GM19328 (cell line): ENCODE measurements at regions not wholly inside any gene's neighbourhood (a gene's known extent, or its start where the extent isn't known, plus 50 kb on each side); places are given as distances from the start of the nearest gene placed in this dataset.
"Not testable (repeated sequence)": the region's sequence is repeated elsewhere in the genome, so short reads cannot be mapped to it uniquely, and the experiment has no call there.

Experiments used
- ATAC-seq: cut with Tn5 transposase; IDR thresholded peaks from one replicate; pipeline ENCODE4 v1.9.1; 2021; ENCODE audit warnings: mild to moderate bottlenecking, moderate library complexity; ENCODE audit not compliant: unreplicated experiment

DNA sequence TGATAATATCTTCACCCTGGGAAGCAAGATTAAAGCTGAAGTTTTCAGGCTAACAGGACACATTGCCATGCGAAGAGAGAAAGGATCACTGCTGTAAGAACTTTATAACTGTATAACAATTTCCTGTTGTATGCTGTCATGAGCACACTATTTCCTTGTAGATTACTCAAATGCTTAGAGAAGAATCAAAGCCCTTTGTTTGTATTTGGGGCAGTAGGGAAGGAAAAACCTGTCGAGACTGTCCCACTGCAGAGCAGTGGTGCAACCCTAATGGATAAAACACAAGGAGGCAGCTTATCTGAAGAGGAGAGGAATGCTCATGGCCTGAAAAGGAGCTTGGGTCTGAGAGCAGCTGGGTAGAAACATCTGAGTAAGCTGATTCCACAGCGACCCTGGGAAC is 327.7 kb upstream of the NPSR1 start:
- no peak for ATAC-seq

DNA sequence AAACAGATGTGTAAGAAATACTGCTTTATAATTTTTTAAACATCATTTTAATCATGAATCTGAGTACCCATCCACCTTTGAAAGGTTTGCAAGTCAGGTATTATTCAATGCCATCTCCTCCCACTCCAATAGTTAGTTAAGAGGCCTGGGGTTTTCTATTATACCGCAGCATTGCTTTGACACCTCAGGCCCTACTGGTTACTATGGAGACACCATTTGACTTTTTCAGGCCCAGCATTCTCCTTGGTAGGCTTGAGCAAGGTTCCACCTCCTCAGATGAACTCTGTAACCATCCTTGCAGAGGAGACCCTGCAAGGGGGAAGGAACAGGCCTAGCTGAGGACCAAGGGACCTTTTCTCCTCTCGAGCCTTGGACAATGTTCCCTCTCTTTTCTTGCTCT is 326.9 kb upstream of the NPSR1 start:
- no peak for ATAC-seq

DNA sequence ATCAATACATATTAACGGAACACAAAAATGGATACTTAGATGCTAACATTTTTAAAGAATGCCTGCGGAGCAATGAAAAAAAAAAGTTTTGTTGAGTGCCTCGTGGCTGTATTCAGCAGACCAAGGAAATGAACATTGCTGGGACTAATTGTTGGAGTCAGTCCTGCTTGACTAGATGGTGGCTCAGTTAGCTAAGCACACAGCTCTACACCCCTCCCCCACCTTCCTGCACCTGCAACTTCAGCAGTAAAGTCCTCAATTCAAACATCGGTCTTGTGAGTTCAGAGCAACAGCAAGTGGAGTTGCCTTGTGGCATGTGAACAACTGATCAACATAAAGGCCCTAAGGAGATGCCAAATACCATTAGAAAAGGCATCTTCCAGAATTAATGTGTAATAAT is 326.0 kb upstream of the NPSR1 start:
- no peak for ATAC-seq

DNA sequence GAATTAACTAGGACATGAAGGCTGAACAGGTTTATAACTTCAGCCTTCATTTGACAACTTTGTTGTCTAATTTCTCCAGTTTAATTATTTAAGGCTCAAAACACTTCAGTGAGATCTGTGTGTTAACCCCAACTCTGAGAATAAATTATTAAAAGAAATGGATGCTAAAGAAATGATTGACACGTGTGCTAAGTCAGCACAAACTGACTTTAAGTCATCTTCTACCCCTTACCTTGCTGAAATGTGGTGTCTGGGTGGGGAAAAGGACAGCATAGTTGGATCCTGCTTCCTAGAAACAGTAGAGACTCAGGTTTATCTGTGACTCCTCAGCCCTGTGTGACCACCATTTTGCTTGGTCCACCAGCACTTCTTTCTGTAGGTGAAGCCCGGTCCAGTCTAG is 324.8 kb upstream of the NPSR1 start:
- no peak for ATAC-seq

DNA sequence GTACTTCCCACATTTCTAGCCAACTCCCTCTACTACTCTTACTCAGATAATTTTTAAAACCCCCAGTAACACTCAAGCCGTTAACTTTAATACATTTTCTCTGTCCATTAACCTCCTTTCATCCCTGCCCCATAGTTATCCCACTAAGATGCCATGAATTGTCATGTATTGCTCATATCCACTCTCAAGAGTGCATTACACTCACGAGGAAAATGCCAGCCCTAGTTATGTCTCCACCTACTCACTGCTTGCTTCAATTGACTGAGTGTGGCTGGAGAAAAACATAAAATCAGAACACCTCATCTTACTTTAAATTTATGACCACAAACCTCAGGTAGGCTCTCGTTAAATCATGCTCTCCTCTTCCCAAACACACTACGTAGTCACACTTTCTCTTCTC is 324.1 kb upstream of the NPSR1 start:
- no peak for ATAC-seq

DNA sequence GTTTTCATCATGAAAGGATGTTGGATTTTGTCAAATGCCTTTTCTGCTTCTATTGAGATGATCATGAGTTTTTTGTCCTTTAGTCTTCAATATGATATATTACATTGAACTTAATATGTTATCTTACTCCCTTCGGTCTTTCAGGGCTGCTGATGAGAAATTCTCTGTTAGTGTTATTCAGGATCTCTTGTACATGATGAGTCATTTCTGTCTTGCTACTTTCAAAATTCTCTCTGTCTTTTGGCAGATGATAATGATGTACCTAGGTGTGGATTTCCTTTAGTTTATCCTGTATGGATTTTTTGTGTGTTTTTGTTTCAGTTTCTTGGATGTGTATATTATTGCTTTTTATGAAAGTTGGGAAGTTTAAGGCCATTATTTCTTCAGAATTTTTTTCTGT is 320.9 kb upstream of the NPSR1 start:
- no peak for ATAC-seq

DNA sequence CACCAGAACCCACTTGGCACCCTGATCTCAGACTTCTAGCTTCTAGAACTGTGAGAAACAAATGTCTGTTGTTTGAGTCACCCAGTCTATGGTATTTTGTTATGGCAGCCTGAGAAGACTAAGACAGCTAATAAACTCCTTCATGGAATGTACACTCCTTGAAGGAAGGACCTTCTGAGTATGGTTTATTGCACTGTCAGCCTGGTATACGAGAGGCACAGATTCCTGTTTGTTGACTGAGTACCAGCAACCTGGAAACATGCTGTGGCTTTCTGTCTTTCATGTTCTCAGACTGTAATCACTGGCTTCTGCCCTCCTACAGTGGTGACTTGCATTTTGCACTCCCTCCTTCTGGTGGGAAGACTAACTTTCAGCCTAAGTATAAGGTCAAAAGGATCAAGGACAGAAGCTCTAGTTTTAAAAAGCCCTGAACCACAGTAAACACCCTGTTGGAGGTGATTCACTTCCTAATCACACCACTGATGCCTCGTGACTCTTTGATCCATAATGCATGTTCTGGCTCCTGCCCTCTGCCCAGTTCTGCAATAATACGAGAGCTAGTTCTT is 319.0 kb upstream of the NPSR1 start:
- ATAC-seq, result no peak

DNA sequence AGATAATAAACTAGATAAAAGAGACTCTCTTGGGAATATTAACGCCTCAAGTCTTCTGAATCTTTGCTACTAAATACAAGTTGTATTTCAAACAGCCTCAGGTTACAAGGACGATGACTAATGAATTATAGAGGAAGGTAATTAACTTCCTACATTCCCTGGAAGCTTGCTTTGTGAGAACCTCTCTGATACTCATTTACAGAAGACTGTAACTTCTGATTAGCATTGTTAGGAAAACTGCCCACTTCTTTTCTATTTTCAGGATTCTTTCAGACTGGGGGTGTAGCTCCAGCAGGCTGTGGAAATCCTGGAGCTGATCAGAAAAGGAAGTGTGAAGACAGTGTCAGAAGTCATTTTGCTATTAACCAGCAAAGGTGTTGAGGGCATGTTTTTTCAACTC is 316.7 kb upstream of the NPSR1 start:
- ATAC-seq, result no peak

DNA sequence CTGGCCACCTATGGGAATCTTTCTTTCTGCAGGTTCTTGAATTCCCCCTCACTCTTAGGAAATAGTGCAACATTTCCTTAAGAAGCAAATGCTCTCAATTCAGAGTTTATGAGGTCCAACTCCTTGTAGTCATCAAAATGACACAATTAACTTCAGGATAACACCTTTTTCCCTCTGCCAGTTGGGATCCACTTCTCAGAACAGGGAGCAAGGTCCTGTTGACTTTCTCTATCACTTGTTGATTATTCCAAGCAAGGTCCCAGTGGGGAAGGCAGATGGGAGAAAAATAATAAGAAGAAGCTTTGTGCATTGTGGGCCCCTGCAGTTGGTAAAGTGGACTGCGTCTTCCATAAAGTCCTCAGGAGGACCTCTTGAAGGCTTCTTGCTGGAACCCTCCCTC is 315.6 kb upstream of the NPSR1 start:
- no peak for ATAC-seq

DNA sequence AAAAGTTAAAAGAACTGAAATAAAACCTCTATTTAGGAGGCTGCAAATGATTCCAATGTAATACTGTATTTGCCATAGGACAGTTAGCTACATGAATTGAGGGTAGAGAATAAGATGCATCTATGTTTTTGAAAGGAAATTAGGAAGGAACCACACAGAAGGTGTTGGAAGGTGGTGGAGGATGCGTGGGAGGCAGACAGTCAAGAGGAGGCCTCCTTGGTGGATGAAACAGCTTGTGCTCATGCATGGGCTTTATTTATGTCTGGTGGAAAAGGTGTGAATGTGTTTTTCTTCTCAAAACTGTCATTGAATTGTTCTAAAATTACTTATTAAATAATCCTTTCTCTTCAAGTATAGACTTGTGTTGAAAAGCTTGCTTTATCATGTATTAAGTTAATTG is 314.4 kb upstream of the NPSR1 start:
- ATAC-seq, result no peak

DNA sequence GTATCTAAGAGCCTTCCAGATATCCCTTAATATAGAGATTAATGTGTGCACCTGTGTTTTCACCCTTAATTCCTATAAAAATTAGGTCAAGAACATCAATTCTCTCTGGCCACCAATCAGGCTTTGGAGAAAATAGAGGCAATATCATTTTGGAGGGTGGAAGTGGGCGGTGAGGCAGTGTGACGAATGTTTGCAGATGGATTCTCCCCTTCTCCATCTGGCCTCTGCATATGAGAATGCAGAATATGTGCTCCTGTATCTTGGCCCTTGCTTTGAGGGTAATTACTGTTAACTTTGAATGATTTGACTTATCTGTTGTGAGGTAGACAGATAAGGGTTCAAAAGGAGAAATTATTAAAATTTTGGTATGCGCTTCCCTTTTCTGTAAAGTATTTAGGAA is 304.0 kb upstream of the NPSR1 start:
- ATAC-seq, result no peak

DNA sequence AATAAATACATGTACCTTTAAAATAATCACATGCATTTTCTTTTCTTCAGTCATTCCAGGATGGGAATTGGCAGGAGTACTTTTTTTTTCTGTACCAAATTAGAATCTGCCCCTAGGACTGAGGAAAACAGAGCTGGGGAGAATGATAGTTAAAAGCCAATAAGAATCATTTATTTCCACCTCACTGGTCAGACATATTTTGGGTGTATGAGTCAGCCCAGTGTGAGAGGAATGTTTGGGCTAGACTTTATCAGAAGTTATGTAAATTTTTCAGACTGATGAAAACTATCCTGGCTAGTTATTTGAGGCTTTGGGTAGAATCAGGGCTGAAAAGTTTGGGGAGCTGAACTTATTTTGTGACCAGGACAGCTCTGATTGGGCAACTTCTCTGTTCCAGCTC is 303.1 kb upstream of the NPSR1 start:
- ATAC-seq, result no peak

DNA sequence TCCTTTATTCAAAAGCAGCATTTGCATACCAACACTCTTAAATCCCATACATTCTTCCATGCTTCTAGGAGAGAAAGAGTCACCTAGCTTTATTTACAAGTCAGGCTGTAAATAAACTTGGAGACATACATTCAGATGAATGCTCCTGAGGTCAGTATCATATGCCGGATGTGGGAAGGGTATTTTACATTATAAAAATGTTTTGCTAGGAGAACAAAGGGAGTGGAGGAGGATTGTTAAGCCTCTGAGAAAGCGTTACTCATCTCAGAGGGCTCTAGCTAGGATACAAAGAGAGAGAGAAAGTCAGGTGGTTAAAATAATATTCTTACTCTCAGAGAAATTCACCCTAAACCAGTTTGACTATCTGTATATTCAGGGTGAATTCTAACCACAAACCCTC is 300.9 kb upstream of the NPSR1 start:
- no peak for ATAC-seq

DNA sequence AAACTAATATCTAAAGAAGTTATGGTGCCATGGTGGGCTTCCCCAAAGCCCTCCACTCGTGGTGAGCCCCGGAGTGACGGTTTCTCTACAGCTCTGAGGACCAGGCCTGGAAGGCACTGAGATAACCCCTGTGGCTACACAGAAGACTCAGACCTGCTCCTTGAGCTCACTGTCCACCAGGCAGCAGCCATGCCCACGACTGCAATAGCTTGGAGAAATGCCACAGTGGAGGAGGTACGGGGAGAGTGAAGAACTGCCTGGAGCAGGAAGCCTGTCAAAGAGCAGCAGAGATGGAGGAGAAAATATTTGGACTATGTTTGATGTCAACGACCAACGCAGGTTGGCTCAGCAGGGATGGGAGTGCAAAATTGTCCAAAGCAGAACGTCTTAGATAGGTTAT is 300.1 kb upstream of the NPSR1 start:
- no peak for ATAC-seq

DNA sequence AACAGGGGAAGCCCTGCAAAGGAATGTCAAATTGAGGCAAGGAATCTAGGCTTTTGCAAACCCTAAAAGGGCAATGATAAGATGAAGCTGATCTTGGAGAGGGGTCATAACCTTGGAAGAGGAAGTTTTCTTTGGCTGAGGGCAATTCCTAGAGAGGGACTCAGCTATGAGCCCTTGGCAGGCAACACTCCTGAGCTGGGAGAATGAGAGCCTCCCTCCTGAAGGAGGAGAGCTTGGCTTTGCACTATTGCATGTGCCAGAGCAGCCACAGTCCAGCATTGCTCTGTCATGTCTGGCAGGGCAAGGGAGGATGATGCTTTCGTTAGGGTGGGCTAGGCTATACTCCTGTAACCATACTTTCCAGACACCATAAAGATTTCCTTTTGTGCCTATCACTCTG is 299.4 kb upstream of the NPSR1 start:
- ATAC-seq, result not testable (repeated sequence)

DNA sequence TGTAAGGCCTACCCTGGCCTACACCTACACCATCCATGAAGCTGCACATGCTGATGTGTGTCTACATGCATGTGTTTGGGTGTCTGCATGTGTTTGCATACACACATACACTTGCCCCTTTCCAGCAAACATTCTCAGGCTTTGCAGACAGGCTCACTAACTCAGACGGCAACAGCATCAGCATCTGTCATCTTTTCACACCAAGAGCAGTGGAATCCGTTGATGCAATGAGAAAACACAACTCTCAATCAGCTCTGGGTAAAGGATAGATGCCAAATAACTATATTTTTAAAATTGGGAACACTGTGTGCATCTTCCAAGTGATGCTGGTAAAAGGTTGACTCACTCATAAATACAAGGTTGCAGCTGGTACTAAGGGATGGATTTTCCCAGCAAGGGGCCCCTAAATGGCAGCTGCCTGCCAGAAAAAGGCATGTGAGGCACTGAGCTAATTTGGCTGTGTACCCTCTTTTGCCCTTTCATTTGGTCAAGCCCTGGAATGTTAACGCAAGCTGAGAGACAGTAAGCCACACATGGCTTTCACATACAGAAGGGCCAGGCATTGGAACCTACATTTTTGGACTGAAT is 296.3 kb upstream of the NPSR1 start:
- ATAC-seq, result no peak

DNA sequence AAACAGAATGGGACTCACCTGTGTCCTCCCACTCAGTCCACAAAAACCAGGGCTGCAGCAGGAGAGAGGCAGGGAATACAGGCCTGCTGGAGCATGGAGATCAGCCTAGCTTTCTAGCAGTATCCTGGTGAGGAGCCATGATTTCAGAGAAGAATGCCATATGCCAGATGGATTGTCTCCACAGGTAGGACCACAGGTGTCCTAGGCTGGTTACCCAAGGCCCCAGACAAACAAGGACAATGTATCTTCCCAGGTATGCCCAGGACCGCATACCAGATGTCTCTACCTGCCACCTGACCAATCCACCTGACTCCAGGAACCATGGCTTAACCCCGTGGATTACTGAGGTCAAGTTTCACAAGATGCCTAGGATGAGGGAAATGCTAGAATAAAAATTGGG is 295.4 kb upstream of the NPSR1 start:
- no peak for ATAC-seq

DNA sequence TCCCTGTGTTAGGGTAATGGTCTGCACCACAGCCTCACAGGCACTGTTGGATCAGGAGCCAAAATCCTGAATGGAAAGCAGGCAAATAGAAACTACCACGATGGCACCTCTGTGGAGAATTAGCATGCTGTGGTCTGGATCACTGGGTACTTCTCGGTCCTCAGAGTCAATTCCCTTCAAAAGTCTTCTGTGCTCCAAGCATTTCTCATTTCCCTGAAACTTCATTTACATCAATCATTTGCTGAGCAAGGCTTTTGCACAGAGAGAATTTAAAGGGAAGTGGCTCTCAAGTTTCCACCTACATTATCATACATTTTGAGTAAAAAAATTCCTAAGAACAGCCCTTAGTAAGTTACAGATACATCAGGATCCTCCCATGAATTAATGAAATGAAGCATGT is 293.9 kb upstream of the NPSR1 start:
- no peak for ATAC-seq

DNA sequence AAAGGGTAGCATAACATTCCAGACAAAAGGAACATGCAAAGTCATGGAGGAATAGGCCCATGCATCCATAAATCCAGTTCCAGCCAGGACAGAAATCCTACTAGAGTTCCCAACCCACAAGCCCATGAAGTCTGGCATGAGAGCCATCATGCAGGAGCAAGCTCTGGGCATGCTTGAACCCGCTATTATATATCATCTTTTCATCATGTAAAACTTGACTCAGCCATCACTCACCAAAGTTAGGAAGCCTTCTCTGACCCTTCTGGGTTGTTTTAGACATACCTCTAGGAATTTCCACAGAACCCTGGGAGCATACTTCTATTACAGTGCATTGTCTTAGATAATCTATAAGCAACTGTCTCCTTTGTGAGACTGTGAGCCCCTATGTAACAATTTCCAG is 293.0 kb upstream of the NPSR1 start:
- no peak for ATAC-seq

DNA sequence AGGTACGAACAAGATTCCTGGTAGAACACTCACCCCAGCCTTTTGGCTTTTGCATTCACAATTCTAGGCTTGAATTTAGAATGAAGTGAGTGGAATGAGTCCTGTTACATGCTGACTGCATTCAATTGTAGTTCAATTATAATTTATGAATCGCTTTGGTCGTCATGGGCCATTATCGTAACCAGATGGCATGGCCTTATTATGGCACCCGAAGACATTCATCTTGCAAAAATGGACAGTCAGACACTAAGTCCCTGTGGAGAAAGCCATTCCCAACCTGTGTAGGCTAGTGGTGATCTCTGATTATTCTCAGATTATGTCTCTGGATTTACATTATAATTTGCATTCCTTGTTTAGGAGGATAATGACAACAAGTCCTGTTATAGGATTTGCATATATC is 292.4 kb upstream of the NPSR1 start:
- ATAC-seq, result no peak

DNA sequence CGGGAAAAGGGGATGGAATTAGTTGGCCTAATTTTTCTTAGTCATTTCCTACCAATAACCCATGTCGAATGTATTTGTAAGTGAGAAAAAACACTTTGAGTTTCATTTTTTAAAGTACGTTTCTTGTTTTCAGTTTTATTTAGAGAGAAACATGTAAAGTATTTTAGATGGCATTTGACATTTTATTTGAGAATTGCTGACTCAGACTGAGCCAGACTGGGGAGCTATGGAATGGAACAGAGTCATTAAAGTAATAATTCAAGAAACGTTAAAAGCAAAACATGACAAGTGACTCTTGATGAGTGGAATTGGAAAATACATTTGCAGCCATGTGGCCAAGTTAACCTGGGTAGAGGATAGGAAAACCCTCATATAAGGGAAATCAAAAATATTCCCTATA is 286.1 kb upstream of the NPSR1 start:
- ATAC-seq, result no peak

DNA sequence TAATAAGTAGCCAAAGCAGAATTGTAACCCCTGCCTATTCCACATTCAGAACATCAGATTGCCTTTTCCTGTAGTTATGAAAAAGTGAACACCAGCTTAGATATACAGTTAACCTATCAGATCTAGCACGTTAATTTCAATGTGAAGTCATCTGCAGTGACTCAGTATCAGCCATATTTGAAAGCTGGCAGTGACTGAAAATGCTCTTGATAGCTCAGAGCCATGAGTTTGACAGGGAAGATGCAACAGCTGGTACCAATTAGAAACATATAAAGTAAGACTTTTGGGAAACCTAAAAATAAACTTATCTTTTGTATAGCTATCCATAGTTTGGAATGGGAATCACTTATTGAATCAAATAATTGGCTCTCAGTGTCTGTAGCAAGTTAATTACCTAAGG is 284.1 kb upstream of the NPSR1 start:
- no peak for ATAC-seq

DNA sequence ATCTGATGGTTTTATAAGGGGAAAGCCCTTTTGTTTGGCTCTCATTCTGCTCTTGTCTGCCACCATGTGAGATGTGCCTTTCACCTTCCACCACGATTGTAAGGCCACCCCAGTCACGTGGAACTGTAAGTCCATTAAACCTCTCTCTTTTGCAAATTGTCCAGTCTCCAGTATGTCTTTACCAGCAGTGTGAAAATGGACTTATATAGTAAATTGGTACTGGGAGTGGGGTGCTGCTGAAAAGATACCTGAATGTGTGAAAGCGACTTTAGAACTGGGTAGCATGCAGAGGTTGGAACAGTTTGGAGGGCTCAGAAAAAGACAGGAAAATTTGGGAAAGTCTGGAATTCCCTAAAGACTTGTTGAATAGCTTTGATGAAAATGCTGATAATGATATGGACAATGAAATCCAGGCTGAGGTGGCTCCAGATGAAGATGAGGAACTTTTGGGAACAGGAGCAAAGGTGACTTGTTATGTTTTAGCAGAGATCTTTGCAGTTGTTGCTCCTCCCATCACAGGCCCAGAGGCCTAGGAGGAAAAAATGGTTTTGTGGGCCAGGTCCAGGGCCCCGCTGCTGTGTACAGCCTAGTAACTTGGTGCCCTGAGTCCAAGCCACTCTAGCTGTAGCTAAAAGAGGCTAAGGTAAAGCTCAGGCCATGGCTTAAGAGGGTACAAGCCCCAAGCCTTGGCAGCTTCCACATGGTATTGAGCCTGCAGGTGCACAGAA is 275.7 kb upstream of the NPSR1 start:
- ATAC-seq, result no peak
